ENCODE measurements at regions not wholly inside any gene's neighbourhood (a gene's known extent, or its start where the extent isn't known, plus 50 kb on each side); places are given as distances from the start of the nearest gene placed in this dataset.

GRCh38 chr13:26813321-26813979, 52.9 kb upstream of the GPR12 start:
- H3K4me2 ChIP-seq (ENCODE audit: insufficient read depth, low read length), result no peak overlapping the region

More at GRCh38 chr13:26813321-26813979, 52.9 kb upstream of the GPR12 start:
- 0% methylated on average over 10 of the region's 10 CpGs for WGBS (ENCODE audit: insufficient coverage, low coverage, missing lambda C conversion rate)
- intact Hi-C loops (cut with micrococcal nuclease) (no loop called here), in situ Hi-C loops (cut with MboI) (no loop called here)
- Histone ChIP-seq H3K4me3 (no peak overlapping the region), H3K27ac (ENCODE audit: extremely low read depth, low read depth, low read length) (no peak overlapping the region), H3K9me3 (replicated peaks; ENCODE audit: control insufficient read depth, insufficient read depth, low read depth, low read length) (no peaks in the 10 kb centered on the region), H3K9ac (ENCODE audit: insufficient read depth in 1 of 2, low read depth in 2 of 2, low read length in 2 of 2) (no peak overlapping the region), H3K4me1 (replicated peaks in 1 of 2; ENCODE audit: control insufficient read depth in 2 of 2, insufficient read depth in 2 of 2, low read length in 2 of 2) (no peaks in the 10 kb centered on the region), H3K79me2 (ENCODE audit: control insufficient read depth, insufficient read depth, low read length) (no peaks in the 10 kb centered on the region), H3K9me1 (ENCODE audit: control insufficient read depth, insufficient read depth, low read length) (no peaks in the 10 kb centered on the region), H3K27me3 (ENCODE audit: control insufficient read depth in 2 of 2, insufficient read depth in 2 of 2, low read length in 2 of 2) (no peaks in the 10 kb centered on the region; a peak in 1 of 5 replicates), H2AFZ (ENCODE audit: low read depth, low read length) (no peak overlapping the region), H4K20me1 (replicated peaks; ENCODE audit: control insufficient read depth, insufficient read depth, low read length) (no peaks in the 10 kb centered on the region; the same call in 1 of the 2 replicates), H3K36me3 (ENCODE audit: control insufficient read depth, insufficient read depth, low read length) (no peaks in the 10 kb centered on the region)
- no peak for TF ChIP-seq HMG20B (CRISPR knock-in tag; IDR thresholded peaks at IDR 0.05)
- no peak for TF ChIP-seq ZBTB8A (IDR thresholded peaks at IDR 0.05; ENCODE audit: partially characterized antibody)
- TF ChIP-seq E4F1 (CRISPR knock-in tag; IDR thresholded peaks at IDR 0.05; ENCODE audit: borderline replicate concordance), result no peak
- POLR2A ChIA-PET, result no interaction called here
- no TSS peak for BruUV-seq (replicated peaks)
- no peak for ATAC-seq
- CTCF ChIA-PET (ENCODE audit: low intra/inter-chr PET ratio), result no interaction called here
- no peak for DNase-seq (ENCODE audit: extremely low read depth in 1 of 4, low spot score in 3 of 4)
- FAIRE-seq, result no peak

Measured in K562 (cell line).